Trophoblast cell (in vitro differentiated cells and primary cell): ENCODE measurements at regions not wholly inside any gene's neighbourhood (a gene's known extent, or its start where the extent isn't known, plus 50 kb on each side); places are given as distances from the start of the nearest gene placed in this dataset.

Experiments used
- DNase-seq, 2 donors: peaks; one replicate each; pipeline ENCODE4 v3.0.0-alpha.2; 2016
- H2AFZ ChIP-seq: 2 replicates; pipeline ENCODE4 v1.6.1; 2013; ENCODE audit warnings: low read length, moderate library complexity, mild to moderate bottlenecking; ENCODE audit not compliant: insufficient read depth, poor library complexity
- H2AK5ac ChIP-seq: 2 replicates; pipeline ENCODE4 v1.6.1; 2013; ENCODE audit warnings: mild to moderate bottlenecking, low read length
- H2BK120ac ChIP-seq: 2 replicates; pipeline ENCODE4 v1.6.1; 2013; ENCODE audit warnings: low read length, mild to moderate bottlenecking, moderate library complexity; ENCODE audit not compliant: insufficient read depth, poor library complexity
- H2BK12ac ChIP-seq: 2 replicates; pipeline ENCODE4 v1.6.1; 2013; ENCODE audit warnings: mild to moderate bottlenecking, low read length, moderate library complexity
- H2BK5ac ChIP-seq: 2 replicates; pipeline ENCODE4 v1.6.1; 2013; ENCODE audit warnings: low read length, low read depth, moderate library complexity, mild to moderate bottlenecking; ENCODE audit not compliant: poor library complexity
- H3K14ac ChIP-seq: 2 replicates; pipeline ENCODE4 v1.6.1; 2013; ENCODE audit warnings: mild to moderate bottlenecking, low read length
- H3K18ac ChIP-seq: 2 replicates; pipeline ENCODE4 v1.6.1; 2013; ENCODE audit warnings: mild to moderate bottlenecking, low read length
- H3K23ac ChIP-seq: 2 replicates; pipeline ENCODE4 v1.6.1; 2013; ENCODE audit warnings: low read length
- H3K27ac ChIP-seq: 2 replicates; pipeline ENCODE4 v1.5.1; 2013; ENCODE audit warnings: low read depth, mild to moderate bottlenecking, inconsistent platforms, low read length, moderate library complexity
- H3K27me3 ChIP-seq: 2 replicates; pipeline ENCODE4 v1.6.1; 2013; ENCODE audit warnings: inconsistent platforms, mild to moderate bottlenecking, low read length, moderate library complexity; ENCODE audit not compliant: insufficient read depth
- H3K36me3 ChIP-seq, 2 experiments: 1 replicate in 1 of 2; 2 replicates in 1 of 2; pipeline ENCODE4 v1.6.1; 2013; ENCODE audit warnings: low read length in 2 of 2, mild to moderate bottlenecking in 2 of 2, moderate library complexity in 1 of 2; ENCODE audit not compliant: insufficient read depth in 2 of 2, control insufficient read depth in 1 of 2
- H3K4ac ChIP-seq: 2 replicates; pipeline ENCODE4 v1.6.1; 2013; ENCODE audit warnings: low read depth, mild to moderate bottlenecking, low read length, moderate library complexity
- H3K4me1 ChIP-seq, 2 experiments: 1 replicate in 1 of 2; 2 replicates in 1 of 2; pipeline ENCODE4 v1.6.1; 2013; ENCODE audit warnings: low read length in 2 of 2, mild to moderate bottlenecking in 2 of 2, moderate library complexity in 1 of 2; ENCODE audit not compliant: insufficient read depth in 2 of 2, control insufficient read depth in 1 of 2
- H3K4me2 ChIP-seq: 2 replicates; pipeline ENCODE4 v1.6.1; 2013; ENCODE audit warnings: inconsistent platforms, mild to moderate bottlenecking, low read length, moderate library complexity
- H3K4me3 ChIP-seq: 2 replicates; pipeline ENCODE4 v1.5.1; 2013; ENCODE audit warnings: mild to moderate bottlenecking, low read depth, low read length, inconsistent platforms
- H3K79me1 ChIP-seq: one replicate; pipeline ENCODE4 v1.6.1; 2013; ENCODE audit warnings: low read length
- H3K79me2 ChIP-seq: 2 replicates; pipeline ENCODE4 v1.6.1; 2013; ENCODE audit warnings: low read length, mild to moderate bottlenecking; ENCODE audit not compliant: control insufficient read depth, insufficient read depth, poor library complexity
- H3K9ac ChIP-seq: 2 replicates; pipeline ENCODE4 v1.6.1; 2013; ENCODE audit warnings: mild to moderate bottlenecking, low read length
- H3K9me3 ChIP-seq: 2 replicates; pipeline ENCODE4 v1.6.1; 2013; ENCODE audit warnings: low read depth, mild to moderate bottlenecking, control low read depth, inconsistent platforms, low read length; ENCODE audit not compliant: insufficient read depth
- H4K12ac ChIP-seq: 2 replicates; pipeline ENCODE4 v1.6.1; 2013; ENCODE audit warnings: low read depth, mild to moderate bottlenecking, low read length, moderate library complexity
- H4K8ac ChIP-seq: 2 replicates; pipeline ENCODE4 v1.6.1; 2013; ENCODE audit warnings: low read depth, mild to moderate bottlenecking, low read length, moderate library complexity
- H4K91ac ChIP-seq: one replicate; pipeline ENCODE4 v1.6.1; 2013; ENCODE audit warnings: low read depth, mild to moderate bottlenecking, low read length, moderate library complexity
- WGBS: extraction: QIAGEN DNeasy Blood & Tissue Kit; methylation state at CpG from one replicate; pipeline ENCODE4 v1.1.7; 2013; ENCODE audit warnings: missing lambda C conversion rate; ENCODE audit not compliant: insufficient read length, insufficient coverage; ENCODE audit errors: extremely low coverage; 5-methylcytosine and 5-hydroxymethylcytosine counted together

DNA sequence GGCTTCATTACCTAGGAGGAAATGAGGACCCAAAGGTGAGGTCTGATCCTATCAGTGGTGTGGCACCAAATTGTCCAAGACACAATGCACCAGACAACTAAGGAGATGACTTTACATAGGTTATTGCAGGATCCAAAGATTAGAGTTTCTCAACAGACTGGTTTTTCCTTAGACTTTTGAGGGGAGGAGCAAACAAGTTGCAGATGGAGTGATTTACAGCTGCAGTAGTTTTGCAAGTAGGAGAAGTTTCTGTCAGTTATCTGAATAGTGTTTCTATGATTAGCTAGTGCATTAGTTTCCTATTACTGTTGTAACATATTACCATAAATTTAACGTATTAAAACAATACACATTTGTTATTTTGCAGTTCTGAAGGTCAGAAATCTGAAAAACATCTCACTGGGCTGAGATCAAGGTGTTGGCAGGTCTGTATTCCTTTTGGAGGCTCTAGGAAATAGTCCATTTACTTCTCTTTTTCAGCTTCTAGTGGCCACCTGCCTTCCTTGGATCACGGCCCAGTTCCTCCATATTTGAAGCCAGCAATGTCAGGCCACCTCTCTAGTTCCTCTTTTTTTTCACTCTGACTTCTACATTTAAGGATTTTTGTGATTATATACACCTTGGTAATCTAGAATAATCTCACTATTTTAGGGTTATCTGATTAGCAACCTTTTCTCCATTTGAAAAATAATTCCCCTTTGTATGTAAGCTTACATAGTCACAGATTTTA, 994.9 kb downstream of the REEP3 start:
- no CpG with 5 or more reads among the region's 2 CpGs for WGBS

DNA sequence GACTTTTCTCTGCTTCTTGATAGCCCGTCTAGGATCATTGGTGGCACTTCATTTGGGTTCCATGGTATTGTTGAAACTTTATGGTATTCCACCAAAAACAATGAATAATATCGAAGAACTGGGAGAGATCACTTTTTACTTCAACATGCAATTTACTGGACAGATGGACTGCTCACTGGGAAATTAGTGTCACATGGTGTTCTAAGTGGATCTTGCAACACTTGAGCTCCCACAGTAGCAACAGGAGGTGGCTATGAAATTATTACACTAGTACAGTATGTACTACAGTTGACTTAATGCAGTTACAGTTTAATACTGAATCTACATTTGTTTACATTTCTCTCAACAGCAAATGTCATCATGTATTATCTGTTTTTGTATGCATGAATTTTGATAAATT, 997.3 kb downstream of the REEP3 start:
- Histone ChIP-seq H3K9me3 (no peaks in the 10 kb centered on the region), H4K8ac (no peak overlapping the region), H3K4ac (no peak overlapping the region), H2BK120ac (no peak overlapping the region), H3K14ac (no peak overlapping the region), H3K4me3 (no peak overlapping the region), H3K18ac (no peak overlapping the region), H3K79me1 (no peaks in the 10 kb centered on the region), H3K27ac (no peak overlapping the region), H2BK5ac (no peak overlapping the region), H2AK5ac (no peak overlapping the region), H3K27me3 (no peaks in the 10 kb centered on the region), H2BK12ac (no peak overlapping the region), H3K36me3 (no peaks in the 10 kb centered on the region), H3K4me1 (peaks cover 0 to 2% of the 10 kb centered on the region in 2 experiments), H3K23ac (no peak overlapping the region), H4K91ac (no peak overlapping the region), H2AFZ (no peak overlapping the region), H4K12ac (no peak overlapping the region), H3K4me2 (no peak overlapping the region), H3K79me2 (no peaks in the 10 kb centered on the region), H3K9ac (no peak overlapping the region)
- DNase-seq: no peak
- WGBS: no CpG with 5 or more reads among the region's 2 CpGs

More for the DNA sequence above, 994.9 kb downstream of the REEP3 start:
- H3K9me3 ChIP-seq: no peaks in the 10 kb centered on the region
- H3K9ac ChIP-seq: no peak overlapping the region
- no peak overlapping the region for H2BK5ac ChIP-seq
- H3K18ac ChIP-seq: no peak overlapping the region
- no peaks in the 10 kb centered on the region for H3K36me3 ChIP-seq
- no peak for DNase-seq
- H2BK120ac ChIP-seq: no peak overlapping the region
- H2BK12ac ChIP-seq: no peak overlapping the region
- H3K4ac ChIP-seq: no peak overlapping the region
- H3K27me3 ChIP-seq: no peaks in the 10 kb centered on the region
- H3K79me1 ChIP-seq: no peaks in the 10 kb centered on the region
- no peak overlapping the region for H3K4me2 ChIP-seq
- H4K91ac ChIP-seq: no peak overlapping the region
- no peak overlapping the region for H3K14ac ChIP-seq
- no peaks in the 10 kb centered on the region for H3K79me2 ChIP-seq
- no peak overlapping the region for H4K12ac ChIP-seq
- H3K23ac ChIP-seq: no peak overlapping the region
- peaks cover 0 to 2% of the 10 kb centered on the region in 2 experiments for H3K4me1 ChIP-seq
- H4K8ac ChIP-seq: no peak overlapping the region
- no peak overlapping the region for H3K4me3 ChIP-seq
- H3K27ac ChIP-seq: no peak overlapping the region
- no peak overlapping the region for H2AFZ ChIP-seq
- no peak overlapping the region for H2AK5ac ChIP-seq

DNA sequence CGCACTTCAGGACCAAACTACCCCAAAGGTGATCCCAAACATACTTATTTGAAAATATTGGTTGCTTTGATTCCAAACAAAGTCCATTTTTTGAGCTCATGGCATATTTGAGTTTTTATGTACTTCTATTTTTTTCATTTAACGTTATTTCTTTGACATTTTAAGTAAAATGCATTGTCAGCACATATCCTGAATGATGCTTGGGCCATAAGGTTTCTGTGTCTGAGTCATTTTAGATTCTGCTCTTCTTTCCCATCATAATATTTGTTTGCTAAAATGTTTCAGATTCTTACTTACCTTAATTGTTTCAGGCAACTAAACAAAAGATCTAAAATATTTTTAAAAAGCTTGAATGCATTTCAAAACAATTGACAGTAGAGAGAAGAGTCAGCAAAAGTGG, 998.2 kb downstream of the REEP3 start:
- H3K18ac ChIP-seq: no peak overlapping the region
- H3K23ac ChIP-seq: no peak overlapping the region
- H2BK120ac ChIP-seq: no peak overlapping the region
- H3K79me2 ChIP-seq: no peaks in the 10 kb centered on the region
- H3K4ac ChIP-seq: no peak overlapping the region
- H3K4me3 ChIP-seq: no peak overlapping the region
- no peaks in the 10 kb centered on the region for H3K9me3 ChIP-seq
- no peak for DNase-seq
- no peak overlapping the region for H3K9ac ChIP-seq
- H3K27me3 ChIP-seq: no peaks in the 10 kb centered on the region
- H2BK12ac ChIP-seq: no peak overlapping the region
- no peak overlapping the region for H3K4me2 ChIP-seq
- WGBS: no CpG with 5 or more reads among the region's 2 CpGs
- H4K8ac ChIP-seq: no peak overlapping the region
- H3K27ac ChIP-seq: no peak overlapping the region
- H2BK5ac ChIP-seq: no peak overlapping the region
- no peak overlapping the region for H3K14ac ChIP-seq
- H3K4me1 ChIP-seq: peaks cover 0 to 2% of the 10 kb centered on the region in 2 experiments
- H4K91ac ChIP-seq: no peak overlapping the region
- H4K12ac ChIP-seq: no peak overlapping the region
- no peak overlapping the region for H2AFZ ChIP-seq
- H3K79me1 ChIP-seq: no peaks in the 10 kb centered on the region
- H3K36me3 ChIP-seq: no peaks in the 10 kb centered on the region
- no peak overlapping the region for H2AK5ac ChIP-seq

DNA sequence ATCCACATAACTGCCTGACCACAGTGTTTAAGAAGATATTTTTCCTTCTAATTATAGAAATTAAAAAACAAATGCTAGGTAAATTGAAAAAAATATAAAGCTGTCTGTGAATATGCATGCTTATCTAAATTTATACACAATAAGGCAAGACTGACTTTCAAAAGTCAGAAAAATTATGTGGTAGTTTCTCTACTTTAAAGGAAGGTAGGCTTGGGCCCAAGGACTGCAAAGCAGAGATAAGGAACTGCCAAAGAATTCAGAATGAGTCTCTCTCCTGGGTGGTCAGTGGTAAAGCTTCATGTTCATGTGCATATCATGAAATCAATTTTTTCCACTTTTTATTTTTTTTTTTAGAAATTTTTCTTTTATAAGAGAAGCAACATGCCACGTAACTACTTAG, 998.6 kb downstream of the REEP3 start:
- no peak overlapping the region for H2BK120ac ChIP-seq
- no peak overlapping the region for H2BK5ac ChIP-seq
- no peak overlapping the region for H2AK5ac ChIP-seq
- H3K18ac ChIP-seq: no peak overlapping the region
- no peak overlapping the region for H3K23ac ChIP-seq
- H3K4ac ChIP-seq: no peak overlapping the region
- no peaks in the 10 kb centered on the region for H3K9me3 ChIP-seq
- no peak overlapping the region for H4K8ac ChIP-seq
- H3K4me1 ChIP-seq: peaks cover 0 to 2% of the 10 kb centered on the region in 2 experiments
- no peak overlapping the region for H3K9ac ChIP-seq
- no peak overlapping the region for H4K91ac ChIP-seq
- H3K4me3 ChIP-seq: no peak overlapping the region
- no peaks in the 10 kb centered on the region for H3K79me2 ChIP-seq
- no peak overlapping the region for H2BK12ac ChIP-seq
- H4K12ac ChIP-seq: no peak overlapping the region
- no peaks in the 10 kb centered on the region for H3K79me1 ChIP-seq
- WGBS: no CpG with 5 or more reads among the region's 1 CpG
- no peaks in the 10 kb centered on the region for H3K36me3 ChIP-seq
- no peak overlapping the region for H3K14ac ChIP-seq
- DNase-seq: no peak
- H3K27me3 ChIP-seq: no peaks in the 10 kb centered on the region
- H2AFZ ChIP-seq: no peak overlapping the region
- H3K4me2 ChIP-seq: no peak overlapping the region
- no peak overlapping the region for H3K27ac ChIP-seq
